ENCODE measurements at regions not wholly inside any gene's neighbourhood (a gene's known extent, or its start where the extent isn't known, plus 50 kb on each side); places are given as distances from the start of the nearest gene placed in this dataset.

DNA sequence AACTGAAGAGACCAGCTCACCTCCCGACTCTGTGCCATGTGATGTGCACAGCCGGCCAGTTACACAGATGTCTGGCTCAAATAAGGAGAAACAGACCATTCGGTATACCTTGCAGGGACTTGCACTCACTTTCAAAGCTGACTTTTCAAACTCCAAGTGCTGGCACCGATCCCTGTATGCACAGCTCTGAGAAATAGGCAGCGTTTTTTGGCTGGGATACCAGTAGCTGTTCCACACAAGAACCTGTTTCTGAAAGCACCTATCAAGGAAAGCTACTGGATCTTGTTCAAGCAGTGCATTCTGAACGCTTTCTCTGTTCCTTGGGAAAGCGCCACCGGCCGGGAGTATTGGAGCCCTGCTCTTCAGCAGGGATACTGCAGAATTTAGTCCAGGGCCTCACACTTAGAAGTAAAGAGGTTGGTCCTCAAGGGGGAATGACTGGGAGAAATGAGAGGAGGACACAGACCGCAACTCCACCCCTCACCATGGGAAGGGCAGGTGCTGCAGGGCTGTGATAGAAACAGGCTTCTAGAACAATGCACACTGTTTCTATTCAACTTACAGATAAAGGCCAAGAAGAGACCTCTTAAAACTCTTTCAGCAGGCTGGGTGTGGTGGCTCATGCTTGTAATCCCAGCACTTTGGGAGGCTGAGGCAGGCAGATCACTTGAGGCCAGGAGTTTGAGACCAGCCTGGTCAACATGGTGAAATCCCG lies 53.6 kb upstream of the PABPC3 start:
- no peak for TF ChIP-seq CTCF (IDR thresholded peaks at IDR 0.05)
- TF ChIP-seq POLR2A (IDR thresholded peaks at IDR 0.05) = no peak
